IPS-NIHi11 (cell line): ENCODE measurements at regions not wholly inside any gene's neighbourhood (a gene's known extent, or its start where the extent isn't known, plus 50 kb on each side); places are given as distances from the start of the nearest gene placed in this dataset.
"Not testable (repeated sequence)": the region's sequence is repeated elsewhere in the genome, so short reads cannot be mapped to it uniquely, and the experiment has no call there.

Source experiments
- DNase-seq: peaks from one replicate; pipeline ENCODE4 v3.0.0; 2012; ENCODE audit warnings: mixed read lengths, low spot score

GRCh38 chr1:207243442-207244408 lies 77.8 kb upstream of the CD55 start:
- DNase-seq = no peak

DNA sequence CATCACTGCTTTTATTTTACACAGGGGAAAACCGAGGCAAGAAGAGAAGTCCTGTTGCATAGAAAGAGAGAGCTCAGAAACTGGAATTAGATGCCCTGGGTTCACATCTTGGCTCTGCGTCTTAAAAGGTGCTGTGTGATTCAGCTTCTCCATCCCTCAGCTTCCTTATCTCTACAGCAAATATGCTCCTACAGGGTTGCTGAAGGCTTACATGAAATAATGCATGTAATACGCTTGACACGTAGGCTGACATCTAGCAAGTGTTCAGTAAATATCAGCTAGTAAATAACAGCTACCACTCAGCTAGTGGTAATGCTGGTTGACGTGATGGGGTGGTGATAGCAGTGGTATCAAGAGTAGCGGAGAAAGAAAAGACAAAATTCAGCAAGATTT lies 77.1 kb upstream of the CD55 start:
- no peak for DNase-seq

DNA sequence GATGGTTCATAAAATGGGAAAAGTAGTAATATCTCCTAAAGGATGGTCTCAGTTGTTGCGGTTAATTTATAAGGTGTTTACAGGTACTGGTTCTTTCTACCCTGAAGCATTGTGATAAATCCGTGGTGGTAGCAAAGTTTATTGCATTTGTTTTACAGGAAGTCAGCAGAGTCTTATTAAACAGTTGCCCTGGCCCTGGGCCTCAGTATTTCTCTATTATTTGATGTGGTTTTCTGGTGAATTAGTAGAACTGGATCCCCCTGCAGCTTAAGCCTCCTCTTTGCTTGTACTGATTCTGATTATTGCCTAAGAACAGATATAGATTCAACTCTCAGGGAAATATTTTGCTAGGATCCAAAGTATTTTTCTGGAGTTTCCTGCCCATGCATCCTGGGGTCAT lies 76.4 kb upstream of the CD55 start:
- no peak for DNase-seq

GRCh38 chr1:207248544-207249198 lies 72.8 kb upstream of the CD55 start:
- DNase-seq = no peak

- DNase-seq = no peak
Measured at GRCh38 chr1:207250431-207250830, 71.0 kb upstream of the CD55 start.

GRCh38 chr1:207251066-207251465 lies 70.4 kb upstream of the CD55 start:
- DNase-seq = no peak

DNA sequence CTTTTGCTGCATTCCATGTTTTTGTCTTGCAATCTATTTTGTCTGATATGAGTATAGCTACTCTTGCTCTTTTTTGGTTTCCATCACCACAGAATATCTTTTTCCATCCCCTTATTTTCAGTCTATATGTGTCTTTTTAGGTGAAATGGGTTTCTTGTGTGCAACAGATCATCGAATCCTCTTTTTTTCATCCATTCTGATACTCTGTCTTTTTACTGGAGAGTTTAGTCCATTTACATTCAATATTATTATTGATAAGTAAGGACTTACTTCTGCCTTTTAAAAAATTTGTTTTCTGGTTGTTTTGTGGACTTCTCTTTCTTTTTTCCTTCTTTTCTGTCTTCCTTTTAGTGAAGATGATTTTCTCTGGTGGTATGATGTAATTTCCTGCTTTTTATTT lies 64.6 kb upstream of the CD55 start:
- no peak for DNase-seq

DNA sequence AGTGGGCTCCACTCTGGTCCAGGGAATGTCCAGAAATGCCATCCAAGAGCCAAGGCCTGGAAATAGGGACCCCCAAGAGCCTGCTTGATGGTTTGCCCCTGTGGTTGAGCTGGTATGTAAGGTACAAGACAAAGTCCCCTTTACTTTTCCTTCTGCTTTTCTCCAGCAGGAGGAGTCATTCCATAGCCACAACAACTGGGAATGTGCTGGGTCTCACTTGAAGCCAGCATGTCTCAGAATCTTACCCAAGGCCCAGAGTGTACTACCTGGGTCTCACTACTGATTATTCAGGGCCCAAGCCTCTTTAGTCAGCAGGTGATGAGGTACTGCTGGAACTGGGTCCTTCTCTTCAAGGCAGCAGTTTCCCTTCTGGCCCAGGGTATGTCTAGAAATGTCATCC lies 62.1 kb upstream of the CD55 start:
- DNase-seq = peak; percentile 19

GRCh38 chr1:207261971-207262370 lies 59.5 kb upstream of the CD55 start:
- no peak for DNase-seq

DNA sequence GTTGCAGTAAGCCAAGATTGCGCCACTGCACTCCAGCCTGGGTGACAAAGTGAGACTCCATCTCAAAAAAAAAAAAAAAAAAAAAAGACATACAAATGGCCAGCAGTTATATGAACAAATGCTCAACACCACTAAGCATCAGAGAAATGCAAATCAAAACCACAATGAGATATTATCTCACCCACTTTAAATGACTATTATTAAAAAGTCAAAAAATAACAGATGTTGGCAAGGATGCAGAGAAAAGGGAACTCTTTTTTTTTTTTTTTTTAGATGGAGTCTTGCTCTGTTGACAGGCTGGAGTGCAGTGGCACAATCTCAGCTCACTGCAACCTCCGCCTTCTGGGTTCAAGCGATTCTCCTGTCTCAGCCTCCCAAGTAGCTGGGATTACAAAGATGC lies 58.6 kb upstream of the CD55 start:
- not testable (repeated sequence) for DNase-seq

- DNase-seq = no peak
Measured at GRCh38 chr1:207264663-207265252, 56.7 kb upstream of the CD55 start.

DNA sequence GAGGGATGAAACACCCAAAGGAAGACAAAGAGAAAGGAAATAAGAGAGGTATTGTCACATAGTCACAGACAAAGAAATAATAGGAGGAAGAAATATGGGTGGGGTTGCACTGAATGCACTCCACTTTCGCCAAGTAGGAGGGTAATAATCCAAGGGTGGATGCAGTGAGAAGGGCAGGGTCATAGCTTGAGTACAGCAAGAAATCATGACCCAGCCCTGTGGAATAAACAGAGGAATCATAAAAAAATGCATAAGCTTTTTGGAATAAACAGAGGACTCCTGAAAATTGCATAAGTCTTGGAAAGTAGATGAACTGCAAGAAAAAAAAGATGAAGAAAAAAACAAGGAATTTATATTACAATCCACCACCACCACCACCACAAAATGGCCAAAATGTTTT lies 53.1 kb upstream of the CD55 start:
- no peak for DNase-seq

DNA sequence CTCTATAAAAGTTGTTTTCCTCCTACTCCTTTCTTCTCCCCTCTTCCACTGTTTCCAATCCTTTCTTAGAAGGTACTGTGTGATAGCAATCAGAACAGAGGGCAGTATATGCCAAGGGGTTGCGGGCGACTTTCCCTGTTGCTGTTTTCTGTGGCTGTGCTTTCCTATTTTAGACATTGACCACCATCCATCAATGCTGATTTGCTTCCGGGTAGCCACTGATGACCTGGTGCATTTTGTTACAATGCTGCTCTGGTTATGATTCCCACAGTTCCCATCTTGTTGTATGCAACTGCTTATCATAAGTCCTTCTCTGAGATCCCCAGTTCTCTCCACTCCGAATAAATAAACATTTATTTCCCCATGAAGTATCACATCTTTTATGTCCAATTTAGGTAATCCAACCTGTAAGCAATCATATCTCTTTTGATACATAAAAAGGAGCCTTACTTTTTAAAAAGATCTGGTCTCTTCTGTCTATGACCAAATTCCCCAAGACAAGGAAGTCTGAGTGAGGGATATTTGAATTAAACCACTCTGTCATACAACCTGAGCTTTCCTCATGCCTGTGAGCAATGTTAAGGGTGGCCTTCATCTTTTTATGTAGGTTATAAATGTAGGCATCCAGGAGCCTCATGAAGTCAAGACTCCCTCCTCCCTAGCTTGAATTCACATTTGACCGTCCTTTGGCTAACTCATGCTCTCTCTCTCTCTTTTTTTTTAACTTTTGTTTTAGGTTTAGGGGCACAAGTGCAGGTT lies 52.5 kb upstream of the CD55 start:
- no peak for DNase-seq
